Endothelial cell (in vitro differentiated cells): ENCODE measurements at regions not wholly inside any gene's neighbourhood (a gene's known extent, or its start where the extent isn't known, plus 50 kb on each side); places are given as distances from the start of the nearest gene placed in this dataset.

Experiments
- DNase-seq: peaks from one replicate; pipeline ENCODE4 v3.0.0; 2021; ENCODE audit warnings: low spot score
- H3K27ac Mint-ChIP-seq: one replicate; pipeline ENCODE4 v1.8.0; 2021; ENCODE audit warnings: mixed read lengths, inconsistent platforms; ENCODE audit not compliant: unreplicated experiment
- H3K27me3 Mint-ChIP-seq: one replicate; pipeline ENCODE4 v1.8.0; 2021; ENCODE audit warnings: mild to moderate bottlenecking, moderate library complexity, mixed read lengths, inconsistent platforms; ENCODE audit not compliant: unreplicated experiment
- H3K36me3 Mint-ChIP-seq: one replicate; pipeline ENCODE4 v1.8.0; 2021; ENCODE audit warnings: mild to moderate bottlenecking, low read depth, mixed read lengths, inconsistent platforms; ENCODE audit not compliant: unreplicated experiment
- H3K4me1 Mint-ChIP-seq: one replicate; pipeline ENCODE4 v1.8.0; 2021; ENCODE audit warnings: mild to moderate bottlenecking, mixed read lengths, inconsistent platforms; ENCODE audit not compliant: unreplicated experiment
- H3K4me3 Mint-ChIP-seq: one replicate; pipeline ENCODE4 v1.8.0; 2021; ENCODE audit warnings: mild to moderate bottlenecking, mixed read lengths, inconsistent platforms; ENCODE audit not compliant: unreplicated experiment
- H3K9me3 Mint-ChIP-seq: one replicate; pipeline ENCODE4 v1.8.0; 2021; ENCODE audit warnings: mixed read lengths, inconsistent platforms; ENCODE audit not compliant: unreplicated experiment
- TF ChIP-seq, protein P1 (sequence below): fragments of 200-600 bp; sonication (generic); IDR thresholded peaks from one replicate; pipeline ENCODE4 v1.5.0; 2021; ENCODE audit warnings: antibody characterized with exemption; ENCODE audit not compliant: unreplicated experiment

DNA sequence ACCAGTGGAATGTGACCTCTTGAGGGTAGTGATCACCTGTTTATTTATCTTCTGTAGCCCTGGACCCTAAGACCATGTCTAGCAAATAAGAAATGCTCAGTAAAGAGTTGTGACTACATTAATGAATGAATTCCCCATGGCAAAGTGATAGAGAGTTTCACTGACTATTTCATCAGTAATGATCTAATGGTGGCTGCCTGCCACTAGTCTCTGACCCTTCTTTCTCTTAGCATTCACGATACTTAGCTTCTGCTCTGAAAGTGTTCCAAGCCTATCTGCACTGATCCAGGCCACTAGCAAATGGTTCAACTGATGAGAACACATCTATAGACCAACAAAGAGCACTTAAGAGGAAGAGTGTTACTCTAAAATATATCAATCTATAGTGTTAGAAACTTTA, 50.0 kb upstream of the RASGEF1B start:
- Mint-ChIP-seq H3K27me3 (peaks cover 8% of the 10 kb centered on the region), H3K36me3 (peaks cover 4% of the 10 kb centered on the region), H3K4me1 (peaks cover 8% of the 10 kb centered on the region), H3K27ac (no peak overlapping the region), H3K4me3 (no peak overlapping the region), H3K9me3 (no peaks in the 10 kb centered on the region)
- no peak for DNase-seq
- TF ChIP-seq, protein P1, sequence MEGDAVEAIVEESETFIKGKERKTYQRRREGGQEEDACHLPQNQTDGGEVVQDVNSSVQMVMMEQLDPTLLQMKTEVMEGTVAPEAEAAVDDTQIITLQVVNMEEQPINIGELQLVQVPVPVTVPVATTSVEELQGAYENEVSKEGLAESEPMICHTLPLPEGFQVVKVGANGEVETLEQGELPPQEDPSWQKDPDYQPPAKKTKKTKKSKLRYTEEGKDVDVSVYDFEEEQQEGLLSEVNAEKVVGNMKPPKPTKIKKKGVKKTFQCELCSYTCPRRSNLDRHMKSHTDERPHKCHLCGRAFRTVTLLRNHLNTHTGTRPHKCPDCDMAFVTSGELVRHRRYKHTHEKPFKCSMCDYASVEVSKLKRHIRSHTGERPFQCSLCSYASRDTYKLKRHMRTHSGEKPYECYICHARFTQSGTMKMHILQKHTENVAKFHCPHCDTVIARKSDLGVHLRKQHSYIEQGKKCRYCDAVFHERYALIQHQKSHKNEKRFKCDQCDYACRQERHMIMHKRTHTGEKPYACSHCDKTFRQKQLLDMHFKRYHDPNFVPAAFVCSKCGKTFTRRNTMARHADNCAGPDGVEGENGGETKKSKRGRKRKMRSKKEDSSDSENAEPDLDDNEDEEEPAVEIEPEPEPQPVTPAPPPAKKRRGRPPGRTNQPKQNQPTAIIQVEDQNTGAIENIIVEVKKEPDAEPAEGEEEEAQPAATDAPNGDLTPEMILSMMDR, result no peak
